ENCODE measurements at regions not wholly inside any gene's neighbourhood (a gene's known extent, or its start where the extent isn't known, plus 50 kb on each side); places are given as distances from the start of the nearest gene placed in this dataset.

GRCh38 chr2:13103778-13104493 is 387.2 kb downstream of the TRIB2 start:
- no peak overlapping the region for H3K4me3 Mint-ChIP-seq (ENCODE audit: unreplicated experiment)
- no peaks in the 10 kb centered on the region for H3K9me3 Mint-ChIP-seq (ENCODE audit: unreplicated experiment)
- no peaks in the 10 kb centered on the region for H3K4me1 Mint-ChIP-seq (ENCODE audit: unreplicated experiment)
- no peak for DNase-seq (ENCODE audit: low spot score)
- H3K27me3 Mint-ChIP-seq (ENCODE audit: unreplicated experiment) = no peaks in the 10 kb centered on the region
- no peak overlapping the region for H3K27ac Mint-ChIP-seq (ENCODE audit: unreplicated experiment)
- H3K36me3 Mint-ChIP-seq (ENCODE audit: low read depth, unreplicated experiment) = no peaks in the 10 kb centered on the region
- no peak for TF ChIP-seq CTCF (IDR thresholded peaks at IDR 0.05; ENCODE audit: unreplicated experiment)

DNA sequence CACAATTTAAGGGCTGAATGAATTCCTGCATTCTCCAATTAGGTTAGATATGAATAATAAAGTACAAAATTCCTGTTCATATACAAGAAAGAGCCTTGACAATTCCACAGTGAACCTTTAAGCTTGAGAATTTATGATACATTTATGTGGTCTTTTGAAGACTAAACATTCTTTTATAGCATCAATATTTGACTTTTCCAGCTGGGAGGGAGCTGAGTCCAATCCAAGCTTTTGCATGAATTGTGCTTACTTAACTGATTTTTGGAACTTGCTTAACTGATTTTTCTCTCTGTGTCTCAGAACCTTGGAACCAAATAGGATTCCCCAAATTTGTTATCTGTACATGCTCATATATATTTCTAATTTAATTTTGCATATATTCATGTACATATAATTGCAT is 388.0 kb downstream of the TRIB2 start:
- DNase-seq (ENCODE audit: low spot score) = no peak
- Mint-ChIP-seq H3K27ac (ENCODE audit: unreplicated experiment) (no peak overlapping the region), H3K27me3 (ENCODE audit: unreplicated experiment) (no peaks in the 10 kb centered on the region), H3K9me3 (ENCODE audit: unreplicated experiment) (no peaks in the 10 kb centered on the region), H3K36me3 (ENCODE audit: low read depth, unreplicated experiment) (no peaks in the 10 kb centered on the region), H3K4me1 (ENCODE audit: unreplicated experiment) (no peaks in the 10 kb centered on the region), H3K4me3 (ENCODE audit: unreplicated experiment) (no peak overlapping the region)
- no peak for TF ChIP-seq CTCF (IDR thresholded peaks at IDR 0.05; ENCODE audit: unreplicated experiment)

GRCh38 chr2:13106302-13106701 is 389.6 kb downstream of the TRIB2 start:
- H3K4me1 Mint-ChIP-seq (ENCODE audit: unreplicated experiment) = no peaks in the 10 kb centered on the region

DNA sequence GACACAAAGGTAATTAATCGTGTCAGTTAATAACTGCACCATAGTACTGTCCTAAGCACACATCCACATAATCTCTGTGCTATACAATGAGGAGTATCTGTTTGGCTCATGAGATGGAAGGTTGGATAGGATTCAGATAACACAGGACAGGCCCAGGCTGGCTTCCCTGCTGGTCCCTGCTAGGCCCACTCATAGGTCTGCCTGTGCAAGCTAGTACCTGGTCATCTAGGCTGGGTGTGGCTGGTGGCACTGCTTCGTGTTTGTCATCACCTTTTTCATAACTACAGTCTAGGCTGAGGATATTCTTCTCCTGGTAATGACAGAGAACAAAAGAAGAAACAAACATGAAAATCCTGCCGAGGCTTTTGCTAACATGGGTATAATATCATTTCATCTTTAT is 392.8 kb downstream of the TRIB2 start:
- H3K36me3 Mint-ChIP-seq (ENCODE audit: low read depth, unreplicated experiment) = no peaks in the 10 kb centered on the region

More at GRCh38 chr2:13106302-13106701, 389.6 kb downstream of the TRIB2 start:
- no peak for TF ChIP-seq CTCF (IDR thresholded peaks at IDR 0.05; ENCODE audit: unreplicated experiment)
- Mint-ChIP-seq H3K9me3 (ENCODE audit: unreplicated experiment) (no peaks in the 10 kb centered on the region), H3K36me3 (ENCODE audit: low read depth, unreplicated experiment) (no peaks in the 10 kb centered on the region), H3K27ac (ENCODE audit: unreplicated experiment) (no peak overlapping the region), H3K4me3 (ENCODE audit: unreplicated experiment) (no peak overlapping the region), H3K27me3 (ENCODE audit: unreplicated experiment) (no peaks in the 10 kb centered on the region)
- DNase-seq (ENCODE audit: low spot score) = no peak

More for the DNA sequence above, 392.8 kb downstream of the TRIB2 start:
- no peak overlapping the region for H3K4me3 Mint-ChIP-seq (ENCODE audit: unreplicated experiment)
- DNase-seq (ENCODE audit: low spot score) = no peak
- H3K9me3 Mint-ChIP-seq (ENCODE audit: unreplicated experiment) = no peaks in the 10 kb centered on the region
- H3K4me1 Mint-ChIP-seq (ENCODE audit: unreplicated experiment) = peaks cover 17% of the 10 kb centered on the region
- H3K27ac Mint-ChIP-seq (ENCODE audit: unreplicated experiment) = no peak overlapping the region
- no peak for TF ChIP-seq CTCF (IDR thresholded peaks at IDR 0.05; ENCODE audit: unreplicated experiment)
- no peaks in the 10 kb centered on the region for H3K27me3 Mint-ChIP-seq (ENCODE audit: unreplicated experiment)
